Kidney epithelial cell (primary cell): ENCODE measurements at regions not wholly inside any gene's neighbourhood (a gene's known extent, or its start where the extent isn't known, plus 50 kb on each side); places are given as distances from the start of the nearest gene placed in this dataset.
"Not testable (repeated sequence)": the region's sequence is repeated elsewhere in the genome, so short reads cannot be mapped to it uniquely, and the experiment has no call there.

ENCODE experiments used
- DNase-seq: peaks from one replicate; pipeline ENCODE4 v3.0.0-alpha.2; 2010; ENCODE audit warnings: low read depth
- H3K27me3 ChIP-seq: 2 replicates; pipeline ENCODE4 v1.6.0; 2011; ENCODE audit warnings: low read length; ENCODE audit not compliant: control insufficient read depth, insufficient read depth
- H3K36me3 ChIP-seq: 2 replicates; pipeline ENCODE4 v1.5.1; 2011; ENCODE audit warnings: low read length; ENCODE audit not compliant: control insufficient read depth, insufficient read depth
- H3K4me3 ChIP-seq: 2 replicates; pipeline ENCODE4 v1.5.1; 2011; ENCODE audit warnings: low read depth, mild to moderate bottlenecking, control low read depth, low read length
- CTCF ChIP-seq: IDR thresholded peaks from 2 replicates; pipeline ENCODE4 v1.5.1; 2011; ENCODE audit warnings: mild to moderate bottlenecking, moderate library complexity, low read length, control low read depth, inconsistent platforms; ENCODE audit not compliant: insufficient read depth, poor library complexity, severe bottlenecking

GRCh38 chr6:92683748-92684147 is 735.6 kb downstream of the EPHA7 start:
- no peaks in the 10 kb centered on the region for H3K27me3 ChIP-seq
- no peak overlapping the region for H3K4me3 ChIP-seq
- DNase-seq: no peak
- no peaks in the 10 kb centered on the region for H3K36me3 ChIP-seq
- TF ChIP-seq CTCF: no peak

GRCh38 chr6:92682516-92683398 is 736.6 kb downstream of the EPHA7 start:
- no peaks in the 10 kb centered on the region for H3K27me3 ChIP-seq
- DNase-seq: no peak
- no peak overlapping the region for H3K4me3 ChIP-seq
- no peak for TF ChIP-seq CTCF
- H3K36me3 ChIP-seq: no peaks in the 10 kb centered on the region

- H3K27me3 ChIP-seq: no peaks in the 10 kb centered on the region
- no peak for TF ChIP-seq CTCF
- no peak for DNase-seq
- no peak overlapping the region for H3K4me3 ChIP-seq
- no peaks in the 10 kb centered on the region for H3K36me3 ChIP-seq
These were observed 738.0 kb downstream of the EPHA7 start for GRCh38 chr6:92681401-92681800.

- not testable (repeated sequence) for H3K36me3 ChIP-seq, DNase-seq, H3K4me3 ChIP-seq, H3K27me3 ChIP-seq
These were observed 747.9 kb downstream of the EPHA7 start for GRCh38 chr6:92671462-92671861.

GRCh38 chr6:92667843-92668242 is 751.5 kb downstream of the EPHA7 start:
- H3K4me3 ChIP-seq: no peak overlapping the region
- no peak for DNase-seq
- no peak for TF ChIP-seq CTCF
- H3K27me3 ChIP-seq: no peaks in the 10 kb centered on the region
- H3K36me3 ChIP-seq: no peaks in the 10 kb centered on the region

- TF ChIP-seq CTCF: no peak
- DNase-seq: no peak
These were observed 770.8 kb downstream of the EPHA7 start for GRCh38 chr6:92648364-92649086.

More at GRCh38 chr6:92648364-92649086, 770.8 kb downstream of the EPHA7 start:
- H3K36me3 ChIP-seq: no peaks in the 10 kb centered on the region
- no peaks in the 10 kb centered on the region for H3K27me3 ChIP-seq
- H3K4me3 ChIP-seq: no peak overlapping the region
